Stomach smooth muscle (tissue), 2 donors: ENCODE measurements at regions not wholly inside any gene's neighbourhood (a gene's known extent, or its start where the extent isn't known, plus 50 kb on each side); places are given as distances from the start of the nearest gene placed in this dataset.
A peak's percentile ranks its signal among the peaks of the same experiment; 100 is the strongest.

Experiments used
- H3K27ac ChIP-seq: one replicate; pipeline ENCODE4 v1.7.0; 2013; ENCODE audit warnings: mild to moderate bottlenecking, low read length, inconsistent platforms
- H3K27me3 ChIP-seq, 2 donors: one replicate each; pipeline ENCODE4 v1.7.0; 2013; ENCODE audit warnings: low read length in 2 of 2; ENCODE audit not compliant: insufficient read depth in 2 of 2, control insufficient read depth in 1 of 2
- H3K36me3 ChIP-seq, 2 donors: one replicate each; pipeline ENCODE4 v1.7.0; 2013; ENCODE audit warnings: low read length in 2 of 2; ENCODE audit not compliant: control insufficient read depth in 2 of 2, insufficient read depth in 2 of 2
- H3K4me1 ChIP-seq: one replicate; pipeline ENCODE4 v1.7.0; 2013; ENCODE audit warnings: low read length; ENCODE audit not compliant: control insufficient read depth, insufficient read depth
- H3K4me3 ChIP-seq, 2 donors: one replicate each; pipeline ENCODE4 v1.7.0; 2013; ENCODE audit warnings: low read length in 2 of 2
- H3K9ac ChIP-seq, 2 donors: one replicate each; pipeline ENCODE4 v1.7.0; 2013; ENCODE audit warnings: low read length in 2 of 2, mild to moderate bottlenecking in 1 of 2
- H3K9me3 ChIP-seq, 2 donors: one replicate each; pipeline ENCODE4 v1.7.0; 2013; ENCODE audit warnings: low read length in 2 of 2; ENCODE audit not compliant: control insufficient read depth in 2 of 2
- donor health status: healthy.
- donor health status: Pancreatic carcinoma.

DNA sequence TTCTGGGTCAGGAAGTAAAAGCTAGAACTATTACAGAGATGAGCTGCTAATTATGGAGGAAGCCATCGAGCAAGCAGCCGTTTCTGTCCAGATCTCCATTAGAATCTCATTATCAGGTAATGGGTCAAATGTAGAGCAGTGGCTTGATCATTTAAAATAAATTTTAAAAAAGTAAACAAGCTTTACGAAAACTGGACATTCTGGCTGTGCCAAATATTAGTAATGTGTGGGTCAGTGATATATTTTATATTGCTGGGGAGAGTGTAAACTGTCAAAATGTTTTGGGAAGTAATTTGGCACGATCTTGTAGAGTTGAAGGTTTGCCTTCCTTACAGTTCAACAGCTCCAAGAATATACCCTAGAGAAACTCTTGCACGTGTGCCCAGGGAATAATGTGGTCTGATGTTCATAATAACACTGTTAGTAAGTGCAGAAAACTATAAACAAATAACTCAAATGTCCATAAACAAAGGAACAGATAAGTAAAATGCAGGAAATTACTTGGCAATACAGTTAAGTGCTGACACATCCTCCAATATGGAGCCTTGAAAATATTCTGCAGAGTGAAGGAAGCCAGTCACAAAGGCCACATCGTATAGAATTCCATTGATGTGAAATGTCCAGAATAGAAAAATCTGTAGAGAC lies 127.2 kb upstream of the UBL3 start:
- Histone ChIP-seq H3K4me1 (no peaks in the 10 kb centered on the region), H3K9ac (no peak overlapping the region), H3K9me3 (peaks cover 0 to 7% of the 10 kb centered on the region in 2 donors), H3K4me3 (no peak overlapping the region), H3K27ac (no peak overlapping the region), H3K27me3 (no peaks in the 10 kb centered on the region), H3K36me3 (no peaks in the 10 kb centered on the region)

- Histone ChIP-seq H3K9ac (no peak overlapping the region), H3K4me1 (no peaks in the 10 kb centered on the region), H3K36me3 (no peaks in the 10 kb centered on the region), H3K27me3 (no peaks in the 10 kb centered on the region), H3K4me3 (no peak overlapping the region), H3K9me3 (peaks cover 0 to 6% of the 10 kb centered on the region in 2 donors), H3K27ac (no peak overlapping the region)
Observed at GRCh38 chr13:29976535-29976934, 126.1 kb upstream of the UBL3 start.

GRCh38 chr13:29975283-29975682 lies 124.9 kb upstream of the UBL3 start:
- H3K27ac ChIP-seq: no peak overlapping the region
- H3K4me1 ChIP-seq: no peaks in the 10 kb centered on the region
- no peak overlapping the region for H3K9ac ChIP-seq
- no peaks in the 10 kb centered on the region for H3K27me3 ChIP-seq
- H3K4me3 ChIP-seq: no peak overlapping the region
- H3K9me3 ChIP-seq: no peaks in the 10 kb centered on the region
- H3K36me3 ChIP-seq: no peaks in the 10 kb centered on the region

- no peaks in the 10 kb centered on the region for H3K36me3 ChIP-seq
- no peak overlapping the region for H3K9ac ChIP-seq
- no peaks in the 10 kb centered on the region for H3K27me3 ChIP-seq
- no peaks in the 10 kb centered on the region for H3K4me1 ChIP-seq
- no peak overlapping the region for H3K4me3 ChIP-seq
- no peaks in the 10 kb centered on the region for H3K9me3 ChIP-seq
- H3K27ac ChIP-seq: no peak overlapping the region
Observed at GRCh38 chr13:29969286-29969685, 118.9 kb upstream of the UBL3 start.

- H3K9me3 ChIP-seq: no peaks in the 10 kb centered on the region
- no peak overlapping the region for H3K27ac ChIP-seq
- H3K4me3 ChIP-seq: no peak overlapping the region
- H3K36me3 ChIP-seq: no peaks in the 10 kb centered on the region
- no peaks in the 10 kb centered on the region for H3K27me3 ChIP-seq
- no peak overlapping the region for H3K9ac ChIP-seq
- no peaks in the 10 kb centered on the region for H3K4me1 ChIP-seq
Observed at GRCh38 chr13:29964181-29964845, 113.9 kb upstream of the UBL3 start.

DNA sequence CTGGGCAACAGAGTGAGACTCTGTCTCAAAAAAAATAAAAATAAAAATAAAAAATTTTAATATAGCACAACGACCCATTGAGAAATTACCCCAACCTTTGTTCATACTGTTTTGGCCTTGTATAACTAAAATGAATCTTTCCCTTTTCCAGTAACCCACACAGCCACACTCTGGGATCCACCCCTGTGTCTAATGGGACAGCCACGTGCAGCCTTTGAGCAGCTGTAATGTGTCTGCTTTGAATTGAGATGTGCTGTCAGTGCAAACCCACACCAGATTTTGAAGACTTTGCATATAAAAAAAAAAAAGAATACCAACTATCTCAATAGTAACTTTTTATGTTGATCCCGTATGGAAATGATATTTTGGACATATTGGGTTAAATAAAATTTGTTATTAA lies 112.7 kb upstream of the UBL3 start:
- Histone ChIP-seq H3K36me3 (no peaks in the 10 kb centered on the region), H3K9me3 (no peaks in the 10 kb centered on the region), H3K4me3 (no peak overlapping the region), H3K27me3 (no peaks in the 10 kb centered on the region), H3K27ac (no peak overlapping the region), H3K4me1 (no peaks in the 10 kb centered on the region), H3K9ac (no peak overlapping the region)

DNA sequence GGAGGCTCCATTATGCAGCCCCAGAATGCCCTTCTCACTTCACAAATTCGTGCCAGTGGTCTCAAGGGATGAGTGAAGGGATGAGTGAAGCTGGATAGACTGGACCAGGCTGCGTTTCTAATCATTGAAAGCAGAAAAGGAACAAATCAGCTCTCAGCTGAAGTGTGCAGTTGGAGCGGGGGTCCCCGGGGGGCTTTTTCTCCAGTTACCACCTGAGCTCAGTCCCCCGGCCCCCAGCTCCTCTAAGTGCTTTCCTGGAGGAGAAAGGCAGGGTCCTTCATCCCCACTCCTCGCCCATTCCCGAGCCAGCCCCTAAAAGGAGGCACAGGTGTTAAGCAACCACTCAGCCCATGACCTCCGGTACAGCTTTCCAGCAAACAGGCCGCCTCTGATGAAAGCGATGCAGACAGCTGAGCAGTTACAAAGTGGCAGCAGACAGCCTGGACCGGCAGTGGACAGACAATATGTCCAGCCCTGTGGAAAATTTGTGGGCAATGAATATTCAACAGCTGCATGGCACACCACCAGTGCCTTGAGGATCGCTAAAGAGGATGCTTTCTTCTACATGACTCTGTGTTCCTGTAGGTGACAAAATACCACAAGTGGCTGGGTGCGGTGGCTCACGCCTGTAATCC lies 110.7 kb upstream of the UBL3 start:
- H3K27ac ChIP-seq: no peak overlapping the region
- H3K4me1 ChIP-seq: peaks cover 7% of the 10 kb centered on the region
- H3K4me3 ChIP-seq: no peak overlapping the region
- no peaks in the 10 kb centered on the region for H3K9me3 ChIP-seq
- H3K27me3 ChIP-seq: no peaks in the 10 kb centered on the region
- no peaks in the 10 kb centered on the region for H3K36me3 ChIP-seq
- H3K9ac ChIP-seq: no peak overlapping the region

GRCh38 chr13:29959603-29960002 lies 109.2 kb upstream of the UBL3 start:
- no peak overlapping the region for H3K9ac ChIP-seq
- no peak overlapping the region for H3K27ac ChIP-seq
- no peaks in the 10 kb centered on the region for H3K27me3 ChIP-seq
- H3K36me3 ChIP-seq: no peaks in the 10 kb centered on the region
- H3K9me3 ChIP-seq: no peaks in the 10 kb centered on the region
- H3K4me1 ChIP-seq: peaks cover 7% of the 10 kb centered on the region
- no peak overlapping the region for H3K4me3 ChIP-seq

DNA sequence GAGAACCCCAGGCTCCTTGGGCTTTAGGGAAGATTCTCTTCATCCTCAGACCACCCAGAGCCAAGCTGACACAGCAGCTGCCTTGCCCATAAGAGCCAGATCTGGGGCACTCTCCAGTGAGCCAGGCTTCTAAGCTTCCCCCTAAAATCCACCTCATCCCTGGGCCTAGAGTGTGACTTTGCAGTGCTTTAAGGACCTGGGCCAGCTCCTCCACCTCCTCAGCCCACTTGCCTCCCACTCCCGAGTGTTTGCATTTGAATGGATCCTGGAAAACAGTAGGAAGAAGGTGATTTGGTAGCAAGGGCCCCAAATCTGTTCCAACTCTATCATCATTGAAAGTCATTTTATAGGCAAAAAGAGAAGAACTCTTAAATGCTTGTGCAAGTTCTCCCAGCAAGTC lies 108.7 kb upstream of the UBL3 start:
- H3K4me1 ChIP-seq: peaks cover 7% of the 10 kb centered on the region
- H3K9me3 ChIP-seq: no peaks in the 10 kb centered on the region
- no peaks in the 10 kb centered on the region for H3K36me3 ChIP-seq
- H3K27ac ChIP-seq: no peak overlapping the region
- H3K9ac ChIP-seq: no peak overlapping the region
- no peak overlapping the region for H3K4me3 ChIP-seq
- H3K27me3 ChIP-seq: no peaks in the 10 kb centered on the region

DNA sequence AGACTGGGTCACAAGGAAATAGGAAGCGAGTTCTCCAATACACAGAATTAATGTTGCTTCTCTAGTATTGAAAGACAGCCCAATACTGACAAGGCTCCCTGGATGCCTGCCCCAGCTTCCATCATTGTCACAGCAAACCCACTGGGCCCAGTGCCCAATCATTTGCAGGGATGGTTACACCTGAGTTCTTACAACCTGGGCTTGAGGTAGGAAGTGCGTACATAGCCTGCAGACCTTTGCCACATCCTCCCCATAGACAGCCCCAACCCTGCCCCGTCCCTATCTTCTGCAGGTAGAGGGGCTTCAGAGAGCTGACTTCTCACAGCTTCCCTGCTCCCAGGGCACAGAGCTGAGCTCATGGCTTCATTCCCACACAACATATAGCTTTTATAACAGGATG lies 108.1 kb upstream of the UBL3 start:
- Histone ChIP-seq H3K9ac (no peak overlapping the region), H3K4me3 (no peak overlapping the region), H3K36me3 (no peaks in the 10 kb centered on the region), H3K9me3 (no peaks in the 10 kb centered on the region), H3K4me1 (peaks cover 7% of the 10 kb centered on the region), H3K27me3 (no peaks in the 10 kb centered on the region), H3K27ac (no peak overlapping the region)

- Histone ChIP-seq H3K4me3 (peak overlapping the region in 1 of 2 donors; percentile 47), H3K36me3 (no peaks in the 10 kb centered on the region), H3K9me3 (no peaks in the 10 kb centered on the region), H3K4me1 (peaks cover 7% of the 10 kb centered on the region), H3K27ac (no peak overlapping the region), H3K9ac (no peak overlapping the region), H3K27me3 (no peaks in the 10 kb centered on the region)
Observed at GRCh38 chr13:29957320-29957719, 106.9 kb upstream of the UBL3 start.
